ENCODE measurements at regions not wholly inside any gene's neighbourhood (a gene's known extent, or its start where the extent isn't known, plus 50 kb on each side); places are given as distances from the start of the nearest gene placed in this dataset.

- no peak for DNase-seq (ENCODE audit: low read depth)
- no peak overlapping the region for H3K4me3 ChIP-seq (ENCODE audit: control insufficient read depth, low read depth, low read length)
- no peak for TF ChIP-seq CTCF (IDR thresholded peaks at IDR 0.05; ENCODE audit: control insufficient read depth, insufficient read depth, low read depth, low read length, missing control alignments)
These were observed 323.7 kb downstream of the BRD1 start for GRCh38 chr22:49503896-49504521.

- TF ChIP-seq CTCF (IDR thresholded peaks at IDR 0.05; ENCODE audit: control insufficient read depth, insufficient read depth, low read depth, low read length, missing control alignments): no peak
- DNase-seq (ENCODE audit: low read depth): no peak
- H3K4me3 ChIP-seq (ENCODE audit: control insufficient read depth, low read depth, low read length): no peak overlapping the region
These were observed 324.4 kb downstream of the BRD1 start for GRCh38 chr22:49503321-49503720.

- no peak overlapping the region for H3K4me3 ChIP-seq (ENCODE audit: control insufficient read depth, low read depth, low read length)
- no peak for DNase-seq (ENCODE audit: low read depth)
- no peak for TF ChIP-seq CTCF (IDR thresholded peaks at IDR 0.05; ENCODE audit: control insufficient read depth, insufficient read depth, low read depth, low read length, missing control alignments)
These were observed 325.4 kb downstream of the BRD1 start for GRCh38 chr22:49502126-49502826.

- no peak overlapping the region for H3K4me3 ChIP-seq (ENCODE audit: control insufficient read depth, low read depth, low read length)
- no peak for DNase-seq (ENCODE audit: low read depth)
- no peak for TF ChIP-seq CTCF (IDR thresholded peaks at IDR 0.05; ENCODE audit: control insufficient read depth, insufficient read depth, low read depth, low read length, missing control alignments)
These were observed 326.7 kb downstream of the BRD1 start for GRCh38 chr22:49500942-49501395.

- DNase-seq (ENCODE audit: low read depth): no peak
- TF ChIP-seq CTCF (IDR thresholded peaks at IDR 0.05; ENCODE audit: control insufficient read depth, insufficient read depth, low read depth, low read length, missing control alignments): no peak
These were observed 327.6 kb downstream of the BRD1 start for GRCh38 chr22:49500076-49500460.

GRCh38 chr22:49499433-49500075 lies 328.1 kb downstream of the BRD1 start:
- TF ChIP-seq CTCF (IDR thresholded peaks at IDR 0.05; ENCODE audit: control insufficient read depth, insufficient read depth, low read depth, low read length, missing control alignments): no peak
- DNase-seq (ENCODE audit: low read depth): no peak
- no peak overlapping the region for H3K4me3 ChIP-seq (ENCODE audit: control insufficient read depth, low read depth, low read length)

More at GRCh38 chr22:49500076-49500460, 327.6 kb downstream of the BRD1 start:
- H3K4me3 ChIP-seq (ENCODE audit: control insufficient read depth, low read depth, low read length): no peak overlapping the region

All from AG09309 (cell line).